ENCODE measurements at regions not wholly inside any gene's neighbourhood (a gene's known extent, or its start where the extent isn't known, plus 50 kb on each side); places are given as distances from the start of the nearest gene placed in this dataset.

GRCh38 chr20:7672571-7672970, 267.7 kb downstream of the HAO1 start:
- H3K27me3 ChIP-seq (ENCODE audit: low read depth), result no peaks in the 10 kb centered on the region
- no peak for TF ChIP-seq CTCF (IDR thresholded peaks at IDR 0.05)
- H3K4me3 ChIP-seq, result no peak overlapping the region
- no peaks in the 10 kb centered on the region for H3K9me3 ChIP-seq
- H3K4me1 ChIP-seq, result no peaks in the 10 kb centered on the region
- intact Hi-C loops (cut with DNase I), result no loop called here
- no peak for ATAC-seq
- H3K27ac ChIP-seq, result no peak overlapping the region
- no peak for DNase-seq
- no peaks in the 10 kb centered on the region for H3K36me3 ChIP-seq

DNA sequence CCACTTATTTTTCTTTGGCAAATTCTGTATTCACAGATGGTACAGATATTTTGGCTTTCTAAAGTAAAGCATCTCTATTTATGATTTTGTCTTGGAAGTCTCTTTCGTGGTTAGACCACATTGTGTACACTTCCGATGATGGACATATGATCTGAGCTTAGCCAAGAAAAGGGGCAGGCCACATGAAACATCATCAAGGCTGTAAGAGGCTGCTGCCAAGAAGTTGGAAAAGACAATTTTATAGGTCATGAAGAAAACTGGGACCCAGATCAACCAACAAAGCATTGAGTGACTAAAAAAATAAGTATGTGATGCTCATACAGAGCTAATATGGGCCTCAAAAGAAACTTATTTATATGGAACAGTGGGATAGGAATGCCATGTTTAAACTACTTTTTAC, 266.4 kb downstream of the HAO1 start:
- no peak for TF ChIP-seq CTCF (IDR thresholded peaks at IDR 0.05)
- Histone ChIP-seq H3K9me3 (no peaks in the 10 kb centered on the region), H3K4me1 (no peaks in the 10 kb centered on the region), H3K27ac (no peak overlapping the region), H3K36me3 (no peaks in the 10 kb centered on the region), H3K27me3 (ENCODE audit: low read depth) (no peaks in the 10 kb centered on the region), H3K4me3 (no peak overlapping the region)
- intact Hi-C loops (cut with DNase I), result no loop called here
- ATAC-seq (no peak), DNase-seq (no peak)

- ATAC-seq (no peak), DNase-seq (no peak)
- no peak overlapping the region for H3K4me3 ChIP-seq
- no peaks in the 10 kb centered on the region for H3K36me3 ChIP-seq
- TF ChIP-seq CTCF (IDR thresholded peaks at IDR 0.05), result no peak
- no peaks in the 10 kb centered on the region for H3K27me3 ChIP-seq (ENCODE audit: low read depth)
- H3K9me3 ChIP-seq, result no peaks in the 10 kb centered on the region
- H3K4me1 ChIP-seq, result no peaks in the 10 kb centered on the region
- intact Hi-C loops (cut with DNase I), result no loop called here
- no peak overlapping the region for H3K27ac ChIP-seq
Observed at GRCh38 chr20:7682916-7683315, 257.3 kb downstream of the HAO1 start.

GRCh38 chr20:7687065-7687464, 253.2 kb downstream of the HAO1 start:
- Histone ChIP-seq H3K9me3 (no peaks in the 10 kb centered on the region), H3K36me3 (no peaks in the 10 kb centered on the region), H3K27me3 (ENCODE audit: low read depth) (no peaks in the 10 kb centered on the region), H3K4me3 (no peak overlapping the region), H3K27ac (no peak overlapping the region), H3K4me1 (no peaks in the 10 kb centered on the region)
- DNase-seq (no peak), ATAC-seq (no peak)
- intact Hi-C loops (cut with DNase I), result no loop called here
- no peak for TF ChIP-seq CTCF (IDR thresholded peaks at IDR 0.05)

- TF ChIP-seq CTCF (IDR thresholded peaks at IDR 0.05), result no peak
- intact Hi-C loops (cut with DNase I), result no loop called here
- no peaks in the 10 kb centered on the region for H3K4me1 ChIP-seq
- H3K27ac ChIP-seq, result no peak overlapping the region
- no peak overlapping the region for H3K4me3 ChIP-seq
- no peaks in the 10 kb centered on the region for H3K36me3 ChIP-seq
- no peaks in the 10 kb centered on the region for H3K9me3 ChIP-seq
- DNase-seq (no peak), ATAC-seq (no peak)
- H3K27me3 ChIP-seq (ENCODE audit: low read depth), result no peaks in the 10 kb centered on the region
Observed at GRCh38 chr20:7689151-7689550, 251.1 kb downstream of the HAO1 start.

- Histone ChIP-seq H3K36me3 (no peaks in the 10 kb centered on the region), H3K4me3 (no peak overlapping the region), H3K9me3 (no peaks in the 10 kb centered on the region), H3K27me3 (ENCODE audit: low read depth) (no peaks in the 10 kb centered on the region), H3K27ac (no peak overlapping the region), H3K4me1 (no peaks in the 10 kb centered on the region)
- ATAC-seq (no peak), DNase-seq (no peak)
- intact Hi-C loops (cut with DNase I), result no loop called here
- no peak for TF ChIP-seq CTCF (IDR thresholded peaks at IDR 0.05)
Observed at GRCh38 chr20:7691647-7692269, 248.5 kb downstream of the HAO1 start.
